GM18861 (cell line): ENCODE measurements at regions not wholly inside any gene's neighbourhood (a gene's known extent, or its start where the extent isn't known, plus 50 kb on each side); places are given as distances from the start of the nearest gene placed in this dataset.
"Not testable (repeated sequence)": the region's sequence is repeated elsewhere in the genome, so short reads cannot be mapped to it uniquely, and the experiment has no call there.

Experiments used
- ATAC-seq: cut with Tn5 transposase; IDR thresholded peaks from one replicate; pipeline ENCODE4 v1.9.1; 2021; ENCODE audit not compliant: unreplicated experiment

DNA sequence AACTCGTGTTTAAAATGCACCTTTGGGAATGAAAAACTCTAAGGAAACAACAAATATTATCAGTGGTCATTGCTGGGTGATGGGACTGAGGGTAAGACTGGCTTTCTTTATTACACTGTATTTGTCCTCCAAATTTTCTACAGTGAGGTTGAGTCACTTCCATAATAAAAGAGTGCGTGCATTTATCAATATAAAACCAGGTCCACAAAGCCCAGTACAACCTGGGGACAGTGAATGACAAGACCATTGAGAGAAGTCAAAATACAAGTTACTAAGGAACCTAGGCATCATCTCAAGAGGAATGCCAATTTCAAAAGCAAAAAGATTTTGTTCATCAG lies 76.4 kb downstream of the MAGED4 start:
- ATAC-seq = no peak

- peak; percentile 97 for ATAC-seq
These were observed 76.9 kb downstream of the MAGED4 start for GRCh38 chrX:52261463-52262194.

- no peak for ATAC-seq
These were observed 77.5 kb downstream of the MAGED4 start for GRCh38 chrX:52262195-52262546.

- no peak for ATAC-seq
These were observed 78.7 kb downstream of the MAGED4 start for GRCh38 chrX:52263417-52263816.

DNA sequence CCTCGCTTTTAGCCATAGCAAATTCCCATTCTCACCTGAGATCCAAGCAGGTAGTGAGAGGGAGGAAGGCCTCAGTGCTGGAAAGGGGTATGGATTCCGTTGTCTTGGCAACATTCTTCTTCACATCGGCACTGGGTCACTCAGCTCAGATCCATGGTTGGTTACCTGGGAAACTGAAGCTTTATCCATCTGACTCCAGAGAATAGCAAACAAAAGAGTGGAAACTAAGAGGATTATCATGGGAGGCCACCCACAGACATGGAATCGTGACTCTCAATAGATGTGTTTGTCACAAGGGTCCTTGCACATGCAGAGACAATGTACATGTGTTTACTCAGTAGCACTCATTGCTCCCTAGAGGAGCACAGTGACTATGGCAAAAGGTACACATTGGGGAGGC lies 81.0 kb downstream of the MAGED4 start:
- no peak for ATAC-seq

GRCh38 chrX:52268502-52268901 lies 83.8 kb downstream of the MAGED4 start:
- not testable (repeated sequence) for ATAC-seq

GRCh38 chrX:52270453-52271116 lies 85.9 kb downstream of the MAGED4 start:
- no peak for ATAC-seq

- no peak for ATAC-seq
These were observed 86.5 kb downstream of the MAGED4 start for GRCh38 chrX:52271206-52271605.

DNA sequence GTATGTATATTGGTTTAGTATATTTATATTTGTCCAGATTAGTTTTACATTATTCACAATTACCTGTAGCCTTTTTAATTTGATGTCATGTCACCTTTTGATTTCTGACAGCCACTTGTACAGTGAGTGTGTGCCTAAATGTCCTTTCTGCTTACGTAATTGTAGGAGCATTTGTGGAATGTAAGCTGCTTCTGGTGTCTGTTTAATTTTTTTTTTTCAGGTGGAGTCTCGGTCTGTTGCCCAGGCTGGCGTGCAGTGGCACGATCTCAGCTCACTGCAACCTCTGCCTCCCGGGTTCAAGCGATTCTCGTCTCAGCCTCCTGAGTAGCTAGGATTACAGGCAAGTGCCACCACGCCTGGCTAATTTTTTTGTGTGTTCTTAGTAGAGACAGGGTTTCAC lies 91.2 kb upstream of the XAGE2 start:
- no peak for ATAC-seq

DNA sequence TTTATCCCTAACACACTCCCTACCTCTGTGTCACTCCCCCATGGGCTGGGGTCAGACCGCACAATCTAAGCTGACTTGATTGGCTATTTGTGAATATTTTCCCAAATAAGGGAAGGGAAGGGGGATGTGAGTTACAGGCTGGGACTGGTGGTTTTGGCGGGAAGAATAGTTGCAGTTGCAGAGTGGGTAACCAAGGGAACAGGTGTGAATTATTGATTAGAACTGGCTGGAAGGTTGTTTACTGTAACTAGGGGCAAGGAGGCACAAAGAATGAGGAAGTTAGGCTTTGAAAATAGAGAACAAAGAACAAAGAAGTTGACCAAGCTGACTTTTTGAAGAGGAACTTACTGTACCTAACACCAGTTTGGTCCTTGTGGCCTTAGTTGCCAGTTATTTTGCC lies 88.0 kb upstream of the XAGE2 start:
- ATAC-seq = no peak

GRCh38 chrX:52284865-52285264 lies 84.0 kb upstream of the XAGE2 start:
- no peak for ATAC-seq

DNA sequence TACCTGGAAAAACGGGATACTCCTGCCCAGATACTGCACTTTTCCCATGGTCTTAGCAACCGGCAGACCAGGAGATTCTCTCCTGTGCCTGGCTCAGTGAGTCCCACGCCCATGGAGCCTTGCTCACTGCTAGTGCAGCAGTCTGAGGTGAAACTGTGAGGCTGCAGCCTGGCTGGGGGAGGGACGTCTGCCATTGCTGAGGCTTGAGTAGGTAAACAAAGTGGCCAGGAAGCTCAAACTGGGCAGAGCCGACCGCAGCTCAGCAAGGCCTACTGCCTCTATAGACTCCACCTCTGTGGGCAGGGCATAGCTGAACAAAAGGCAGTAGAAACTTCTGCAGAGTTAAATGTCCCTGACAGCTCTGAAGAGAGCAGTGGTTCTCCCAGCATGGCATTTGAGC lies 69.9 kb upstream of the XAGE2 start:
- not testable (repeated sequence) for ATAC-seq

DNA sequence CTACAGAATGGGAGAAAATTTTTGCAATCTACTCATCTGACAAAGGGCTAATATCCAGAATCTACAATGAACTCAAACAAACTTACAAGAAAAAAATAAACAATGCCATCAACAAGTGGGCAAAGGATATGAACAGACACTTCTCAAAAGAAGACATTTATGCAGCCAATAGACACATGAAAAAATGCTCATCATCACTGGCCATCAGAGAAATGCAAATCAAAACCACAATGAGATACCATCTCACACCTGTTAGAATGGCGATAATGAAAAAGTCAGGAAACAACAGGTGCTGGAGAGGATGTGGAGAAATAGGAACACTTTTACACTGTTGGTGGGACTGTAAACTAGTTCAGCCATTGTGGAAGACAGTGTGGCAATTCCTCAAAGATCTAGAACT lies 60.3 kb upstream of the XAGE2 start:
- not testable (repeated sequence) for ATAC-seq
